Glutamatergic neuron (in vitro differentiated cells): ENCODE measurements at regions not wholly inside any gene's neighbourhood (a gene's known extent, or its start where the extent isn't known, plus 50 kb on each side); places are given as distances from the start of the nearest gene placed in this dataset.

ENCODE experiments used
- DNase-seq: peaks from one replicate; pipeline ENCODE4 v3.0.0; 2022
- H3K27ac Mint-ChIP-seq: one replicate; pipeline ENCODE4 v1.8.0; 2020; ENCODE audit warnings: mild to moderate bottlenecking, mixed read lengths, inconsistent platforms; ENCODE audit not compliant: unreplicated experiment
- H3K27me3 Mint-ChIP-seq: one replicate; pipeline ENCODE4 v1.8.0; 2020; ENCODE audit warnings: mild to moderate bottlenecking, moderate library complexity, mixed read lengths, inconsistent platforms; ENCODE audit not compliant: unreplicated experiment
- H3K36me3 Mint-ChIP-seq: one replicate; pipeline ENCODE4 v1.8.0; 2020; ENCODE audit warnings: mild to moderate bottlenecking, mixed read lengths, inconsistent platforms; ENCODE audit not compliant: unreplicated experiment
- H3K4me1 Mint-ChIP-seq: one replicate; pipeline ENCODE4 v1.8.0; 2020; ENCODE audit warnings: mild to moderate bottlenecking, low read depth, mixed read lengths, inconsistent platforms; ENCODE audit not compliant: unreplicated experiment
- H3K4me3 Mint-ChIP-seq: one replicate; pipeline ENCODE4 v1.8.0; 2020; ENCODE audit warnings: mild to moderate bottlenecking, mixed read lengths, inconsistent platforms; ENCODE audit not compliant: unreplicated experiment
- H3K9me3 Mint-ChIP-seq: one replicate; pipeline ENCODE4 v1.8.0; 2020; ENCODE audit warnings: mild to moderate bottlenecking, moderate library complexity, mixed read lengths, inconsistent platforms; ENCODE audit not compliant: unreplicated experiment
- TF ChIP-seq, protein P1 (sequence below): fragments of 200-600 bp; sonication (generic); IDR thresholded peaks from one replicate; pipeline ENCODE4 v1.5.0; 2021; ENCODE audit not compliant: partially characterized antibody, unreplicated experiment

- peaks cover 1% of the 10 kb centered on the region for H3K27me3 Mint-ChIP-seq
- H3K4me1 Mint-ChIP-seq = peaks cover 25% of the 10 kb centered on the region
- peaks cover 3% of the 10 kb centered on the region for H3K36me3 Mint-ChIP-seq
- TF ChIP-seq, protein P1, sequence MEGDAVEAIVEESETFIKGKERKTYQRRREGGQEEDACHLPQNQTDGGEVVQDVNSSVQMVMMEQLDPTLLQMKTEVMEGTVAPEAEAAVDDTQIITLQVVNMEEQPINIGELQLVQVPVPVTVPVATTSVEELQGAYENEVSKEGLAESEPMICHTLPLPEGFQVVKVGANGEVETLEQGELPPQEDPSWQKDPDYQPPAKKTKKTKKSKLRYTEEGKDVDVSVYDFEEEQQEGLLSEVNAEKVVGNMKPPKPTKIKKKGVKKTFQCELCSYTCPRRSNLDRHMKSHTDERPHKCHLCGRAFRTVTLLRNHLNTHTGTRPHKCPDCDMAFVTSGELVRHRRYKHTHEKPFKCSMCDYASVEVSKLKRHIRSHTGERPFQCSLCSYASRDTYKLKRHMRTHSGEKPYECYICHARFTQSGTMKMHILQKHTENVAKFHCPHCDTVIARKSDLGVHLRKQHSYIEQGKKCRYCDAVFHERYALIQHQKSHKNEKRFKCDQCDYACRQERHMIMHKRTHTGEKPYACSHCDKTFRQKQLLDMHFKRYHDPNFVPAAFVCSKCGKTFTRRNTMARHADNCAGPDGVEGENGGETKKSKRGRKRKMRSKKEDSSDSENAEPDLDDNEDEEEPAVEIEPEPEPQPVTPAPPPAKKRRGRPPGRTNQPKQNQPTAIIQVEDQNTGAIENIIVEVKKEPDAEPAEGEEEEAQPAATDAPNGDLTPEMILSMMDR = no peak
- peak overlapping the region; percentile 78 for H3K27ac Mint-ChIP-seq
- peaks cover 2% of the 10 kb centered on the region for H3K9me3 Mint-ChIP-seq
- H3K4me3 Mint-ChIP-seq = peak overlapping the region; percentile 16
- no peak for DNase-seq
These were observed 1587.7 kb downstream of the AMY1C start for GRCh38 chr1:105337420-105337819.

DNA sequence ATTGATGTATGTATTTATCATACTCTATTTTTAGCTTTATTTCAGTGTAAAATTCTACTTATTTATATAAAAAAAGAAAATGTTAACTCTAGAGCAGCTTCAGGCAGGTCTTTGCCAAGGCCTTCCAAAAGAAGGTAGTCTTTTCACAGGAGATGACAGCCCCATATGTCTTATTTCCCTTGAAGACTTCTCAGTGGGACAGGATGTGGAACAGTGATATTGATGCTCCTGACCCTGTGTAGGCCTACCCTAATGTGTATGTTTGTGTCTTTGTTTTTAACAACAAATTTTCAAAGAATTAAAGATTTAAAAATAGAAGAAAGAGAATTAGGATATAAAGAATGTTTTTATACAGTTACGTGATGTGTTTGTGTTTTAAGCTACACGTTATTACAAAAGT is 1593.6 kb downstream of the AMY1C start:
- Mint-ChIP-seq H3K27ac (no peak overlapping the region), H3K9me3 (peaks cover 5% of the 10 kb centered on the region), H3K27me3 (peaks cover 3% of the 10 kb centered on the region), H3K4me3 (no peak overlapping the region), H3K36me3 (no peaks in the 10 kb centered on the region), H3K4me1 (peaks cover 9% of the 10 kb centered on the region)
- no peak for DNase-seq
- TF ChIP-seq, protein P1 = no peak

DNA sequence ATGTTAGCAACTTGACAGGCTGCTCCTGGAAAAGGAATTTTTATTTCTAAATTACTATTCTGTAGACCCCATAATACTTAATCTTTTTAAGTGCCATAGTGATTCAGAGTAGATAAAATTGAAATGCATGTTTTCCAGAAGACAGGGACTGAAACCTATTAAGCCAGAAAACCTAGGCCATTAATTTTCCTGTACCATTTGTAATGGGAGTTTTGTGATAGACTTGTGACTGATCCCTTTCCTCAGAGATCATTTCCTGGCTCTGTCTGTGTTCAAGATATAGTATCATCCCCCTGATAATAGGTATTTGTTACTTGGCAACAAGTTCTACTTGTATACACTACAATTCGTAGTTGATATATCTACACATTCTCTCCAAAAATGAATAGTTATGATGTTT is 1609.8 kb downstream of the AMY1C start:
- Mint-ChIP-seq H3K4me3 (no peak overlapping the region), H3K27ac (no peak overlapping the region), H3K9me3 (no peaks in the 10 kb centered on the region), H3K27me3 (no peaks in the 10 kb centered on the region), H3K36me3 (no peaks in the 10 kb centered on the region), H3K4me1 (peaks cover 4% of the 10 kb centered on the region)
- TF ChIP-seq, protein P1 = no peak
- DNase-seq = no peak

DNA sequence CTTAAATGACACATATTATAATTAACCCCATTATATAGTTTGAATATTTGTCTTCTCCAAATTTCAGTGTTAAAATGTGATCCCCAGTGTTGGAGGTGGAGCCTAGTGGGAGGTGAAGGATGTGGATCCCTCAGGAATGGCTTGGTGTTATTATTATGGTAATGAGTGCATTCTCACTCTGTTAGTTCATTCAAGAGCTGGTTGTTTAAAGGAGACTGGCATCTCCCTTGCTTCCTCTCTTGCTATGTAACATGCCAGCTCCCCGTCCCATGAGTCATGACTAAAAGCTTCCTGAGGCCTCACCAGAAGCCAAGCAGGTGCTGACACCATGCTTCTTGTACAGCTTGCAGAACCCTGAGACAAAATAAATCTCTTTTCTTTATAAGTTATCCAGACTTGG is 1612.7 kb downstream of the AMY1C start:
- no peak overlapping the region for H3K4me3 Mint-ChIP-seq
- no peaks in the 10 kb centered on the region for H3K9me3 Mint-ChIP-seq
- no peak for DNase-seq
- TF ChIP-seq, protein P1 = no peak
- no peak overlapping the region for H3K27ac Mint-ChIP-seq
- no peaks in the 10 kb centered on the region for H3K27me3 Mint-ChIP-seq
- H3K4me1 Mint-ChIP-seq = peaks cover 4% of the 10 kb centered on the region
- H3K36me3 Mint-ChIP-seq = no peaks in the 10 kb centered on the region

DNA sequence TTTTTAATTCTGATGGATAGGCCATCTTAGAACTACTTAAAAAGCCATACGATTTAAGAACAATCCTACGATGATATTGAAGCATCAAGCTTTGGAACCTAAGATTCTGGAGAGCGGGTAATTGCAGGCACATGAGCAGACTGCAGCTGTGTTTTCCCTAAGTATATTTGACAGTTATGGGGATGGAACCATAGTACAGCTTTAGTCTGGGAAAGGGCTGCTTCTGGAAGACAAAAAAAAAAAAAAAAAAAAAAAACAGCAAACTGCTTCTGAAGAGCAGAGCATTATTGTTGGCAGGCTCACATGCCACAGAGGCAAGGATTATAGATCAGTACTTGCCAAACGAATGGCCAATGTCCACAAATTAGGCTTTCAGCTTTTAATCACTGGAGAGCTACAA is 1618.7 kb downstream of the AMY1C start:
- Mint-ChIP-seq H3K9me3 (no peaks in the 10 kb centered on the region), H3K4me3 (no peak overlapping the region), H3K27ac (no peak overlapping the region), H3K36me3 (no peaks in the 10 kb centered on the region), H3K27me3 (peaks cover 2% of the 10 kb centered on the region), H3K4me1 (peaks cover 8% of the 10 kb centered on the region)
- TF ChIP-seq, protein P1 = no peak
- DNase-seq = no peak
